HG03354 (cell line): ENCODE measurements at regions not wholly inside any gene's neighbourhood (a gene's known extent, or its start where the extent isn't known, plus 50 kb on each side); places are given as distances from the start of the nearest gene placed in this dataset.
A peak's percentile ranks its signal among the peaks of the same experiment; 100 is the strongest.

ENCODE experiments used
- ATAC-seq: cut with Tn5 transposase; IDR thresholded peaks from one replicate; pipeline ENCODE4 v1.9.1; 2021; ENCODE audit warnings: mild to moderate bottlenecking; ENCODE audit not compliant: unreplicated experiment, poor library complexity, severe bottlenecking

DNA sequence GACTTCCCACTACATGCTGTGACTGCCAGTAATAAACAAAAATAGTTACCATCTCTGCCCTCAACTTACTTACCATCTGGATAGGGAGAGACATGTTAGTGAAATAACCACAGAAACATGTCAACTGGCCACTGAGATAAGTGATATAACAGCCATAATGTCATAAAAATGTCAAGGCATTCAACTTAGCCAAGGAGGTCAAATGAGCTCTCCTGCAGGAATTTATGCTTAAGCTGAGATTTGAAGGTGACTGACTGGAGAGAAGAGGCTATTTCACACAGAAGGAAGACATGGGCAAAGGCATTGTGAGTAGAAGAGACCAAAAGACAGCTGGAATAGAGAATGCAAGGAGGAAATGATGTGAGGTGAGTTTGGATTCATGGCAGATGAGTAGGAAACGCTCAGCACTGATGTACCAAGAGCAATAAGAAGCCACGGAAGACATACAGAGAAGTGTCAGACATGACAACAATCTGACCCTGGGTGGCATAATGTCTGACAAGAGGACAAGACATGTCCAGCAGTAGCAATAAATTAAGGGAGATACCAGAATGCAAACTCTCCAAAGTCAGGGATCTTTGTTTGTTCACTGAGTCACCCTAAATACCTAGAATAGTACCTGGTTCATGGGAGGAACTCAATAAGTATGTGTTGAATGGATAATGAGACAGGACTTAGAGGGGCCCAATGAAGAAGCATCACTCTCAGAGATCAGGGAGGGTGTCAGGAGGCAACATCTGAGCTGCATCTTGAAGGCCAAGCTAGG lies 318.8 kb downstream of the ACTL7B start:
- no peak for ATAC-seq

DNA sequence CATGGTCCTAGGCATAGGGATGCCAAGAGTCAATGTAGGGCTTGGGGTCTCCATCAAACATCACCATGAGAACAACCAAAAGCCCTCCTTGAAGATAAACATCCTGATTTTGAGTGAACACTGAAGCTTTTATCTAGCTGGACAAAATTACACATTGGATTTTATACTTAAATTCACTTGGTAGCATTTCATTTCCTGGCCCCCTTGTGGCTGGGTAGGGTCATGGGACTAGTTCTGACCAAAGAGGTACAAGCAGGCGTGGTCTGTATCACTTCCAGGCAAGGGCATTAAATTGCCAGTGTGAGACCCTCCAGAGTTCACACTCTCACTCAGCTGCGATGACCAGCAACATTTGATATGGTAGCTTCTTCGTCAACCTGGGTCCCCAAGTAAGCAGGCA lies 320.3 kb downstream of the ACTL7B start:
- peak; percentile 78 for ATAC-seq

DNA sequence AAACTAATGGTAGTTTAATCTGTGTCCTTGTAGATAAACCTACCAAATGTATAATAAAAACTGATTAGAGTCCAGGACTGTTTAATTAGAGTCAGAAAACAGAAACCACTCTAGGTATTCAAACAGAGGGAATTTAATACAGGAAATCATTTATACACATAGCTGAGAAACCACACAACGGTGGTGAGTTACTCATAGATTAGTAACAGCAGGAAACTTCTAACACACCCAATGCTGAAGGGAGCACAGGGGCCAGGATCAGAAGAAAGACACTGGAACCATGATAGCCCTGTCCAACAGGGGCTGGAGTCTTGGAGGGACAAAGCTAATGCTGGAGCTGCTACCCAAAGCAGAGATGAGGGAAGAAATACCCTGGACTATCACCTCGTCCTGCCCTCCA lies 321.0 kb downstream of the ACTL7B start:
- ATAC-seq = no peak

DNA sequence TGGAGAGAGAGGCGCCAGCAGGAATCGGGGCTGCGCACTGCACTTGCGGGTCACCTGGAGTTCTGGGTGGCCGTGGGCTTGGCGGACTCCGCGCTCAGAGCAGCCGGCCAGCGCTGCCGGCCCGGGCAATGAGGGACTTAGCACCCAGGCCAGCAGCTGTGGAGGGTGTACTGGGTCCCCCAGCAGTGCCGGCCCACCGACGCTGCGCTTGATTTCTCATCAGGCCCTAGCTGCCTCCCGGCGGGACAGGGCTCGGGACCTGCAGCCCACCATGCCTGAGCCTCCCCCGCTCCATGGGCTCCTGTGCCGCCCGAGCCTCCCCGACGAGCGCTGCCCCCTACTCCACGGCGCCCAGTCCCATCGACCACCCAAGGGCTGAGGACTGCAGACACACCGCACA lies 325.6 kb downstream of the ACTL7B start:
- ATAC-seq = no peak

DNA sequence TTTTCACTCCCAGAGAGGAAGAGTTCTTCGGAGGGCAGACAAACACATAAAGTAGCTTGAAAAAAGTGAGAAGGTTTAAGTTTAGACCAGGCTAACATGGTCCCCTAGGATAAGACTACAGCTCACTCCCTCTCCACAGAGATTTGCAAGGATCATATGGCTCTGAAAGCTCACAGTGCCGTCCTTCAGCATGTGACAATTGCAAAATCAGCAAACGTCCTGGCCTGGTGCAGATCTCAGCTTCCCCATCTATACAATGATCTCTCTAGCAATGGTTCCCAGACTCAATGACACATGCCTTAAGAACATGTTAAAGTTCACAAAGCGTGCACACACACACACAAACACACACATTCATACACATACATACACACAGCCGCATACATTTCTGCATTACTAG lies 327.6 kb downstream of the ACTL7B start:
- ATAC-seq = no peak

DNA sequence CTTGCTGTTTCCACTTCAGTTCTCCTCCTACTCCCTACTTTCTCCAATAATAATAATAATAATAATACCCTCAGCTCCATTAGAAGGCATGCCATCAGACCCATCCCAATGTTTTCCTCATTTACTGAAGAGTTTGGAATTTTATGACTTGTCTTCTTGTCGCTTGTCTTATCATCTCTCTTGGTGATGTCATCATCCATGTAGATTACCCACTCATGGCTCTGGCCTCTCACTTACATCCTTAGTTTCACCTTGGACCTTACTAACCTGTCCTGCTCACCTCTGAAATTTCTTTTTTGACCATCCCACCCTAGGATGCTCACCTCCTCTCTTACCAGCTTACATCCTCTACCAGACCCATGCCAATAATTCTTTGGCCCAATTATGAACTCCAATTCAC lies 329.3 kb downstream of the ACTL7B start:
- ATAC-seq = no peak

DNA sequence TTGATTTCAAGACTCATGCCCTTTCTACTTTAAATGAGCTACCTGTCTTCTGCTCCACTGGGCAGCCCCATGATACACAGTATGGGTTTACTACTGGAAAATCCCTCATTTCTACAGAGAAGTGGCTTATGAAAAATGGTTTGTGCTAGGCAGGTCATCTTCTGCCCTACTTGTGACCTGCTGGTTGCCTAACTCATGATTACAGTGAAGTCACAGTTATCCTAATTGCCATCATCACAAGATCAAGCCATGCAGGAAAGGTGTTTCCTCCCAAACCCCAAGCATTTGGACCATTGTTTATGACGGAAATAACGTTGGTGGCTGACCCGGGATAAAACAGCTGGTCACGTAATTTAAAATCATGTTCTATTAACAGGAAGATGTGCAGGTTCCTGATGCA lies 330.6 kb downstream of the ACTL7B start:
- ATAC-seq = no peak

DNA sequence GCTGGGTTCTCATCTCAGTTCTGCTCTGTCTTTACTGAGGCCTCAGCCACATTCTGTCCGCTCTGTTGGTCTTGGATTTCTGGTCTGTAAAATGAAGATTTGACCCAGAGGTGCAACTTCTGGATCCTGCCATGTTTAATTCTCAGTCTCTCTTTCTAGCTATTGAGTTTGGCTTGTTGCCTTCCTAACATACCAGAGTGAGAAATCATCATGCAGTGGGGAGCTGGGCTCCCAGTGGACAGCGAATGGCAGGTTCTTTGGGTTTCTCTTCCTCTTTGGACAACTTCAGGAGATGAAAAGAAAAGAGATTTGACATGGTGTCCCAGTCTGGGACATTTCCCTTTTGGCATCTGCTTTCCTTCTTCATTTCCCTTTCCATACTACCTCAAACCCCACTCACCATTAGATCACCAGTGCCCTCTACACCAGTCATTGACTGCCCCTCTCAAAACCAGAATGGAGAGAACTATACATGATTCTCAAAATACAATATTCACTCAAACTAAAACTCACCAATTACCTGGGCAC lies 334.7 kb downstream of the ACTL7B start:
- ATAC-seq = no peak

DNA sequence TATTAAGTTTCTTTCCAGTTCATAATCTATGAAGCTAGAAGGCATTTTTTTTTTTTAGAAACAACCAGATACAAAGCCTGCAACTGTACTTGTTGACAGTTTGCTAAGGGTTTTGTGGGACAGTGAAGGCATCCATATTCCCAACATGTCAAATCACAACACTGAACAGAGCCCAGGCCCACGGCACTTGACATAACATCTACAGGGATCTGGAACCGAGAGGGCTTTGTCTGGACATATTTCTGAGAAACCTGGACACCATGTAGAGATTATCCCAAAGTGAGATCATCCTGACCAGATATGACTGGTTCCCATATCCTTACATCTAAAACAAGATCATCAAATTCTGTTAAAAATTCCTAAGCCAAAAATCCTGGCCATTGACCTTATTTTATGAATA lies 336.3 kb downstream of the ACTL7B start:
- ATAC-seq = no peak

DNA sequence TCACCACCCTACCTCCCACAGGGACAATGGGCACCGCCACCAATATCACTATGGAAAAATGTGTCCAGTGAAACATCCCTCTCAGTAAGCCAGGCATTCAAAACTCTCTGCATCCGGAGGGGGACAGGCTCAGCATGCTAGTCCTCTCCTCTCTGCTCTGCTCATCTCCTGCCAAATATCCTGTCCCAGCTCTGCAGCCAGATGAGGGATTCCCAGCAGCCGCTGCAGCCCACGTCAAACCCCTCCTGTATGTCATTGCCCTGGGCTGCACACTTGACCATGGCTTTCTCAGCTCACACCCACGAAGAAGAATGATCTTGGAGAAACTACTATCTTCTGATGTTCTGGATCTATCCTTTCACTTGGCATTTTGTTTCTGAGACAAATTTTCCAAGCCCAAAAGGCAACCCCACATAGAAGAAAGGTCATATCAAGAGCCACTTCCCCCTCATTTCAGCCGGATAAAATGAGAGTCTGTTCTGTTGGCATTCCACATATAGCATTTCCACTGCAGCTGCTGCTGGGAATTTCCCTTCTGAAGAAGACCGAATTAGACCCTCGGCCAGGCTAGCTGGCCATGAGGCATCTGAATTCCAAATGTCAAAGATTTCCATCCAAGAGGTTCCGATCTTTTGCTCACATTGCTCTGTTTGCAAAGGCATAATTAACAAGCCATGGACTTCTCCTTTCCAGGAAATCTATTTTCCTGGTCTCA lies 338.0 kb downstream of the ACTL7B start:
- no peak for ATAC-seq

DNA sequence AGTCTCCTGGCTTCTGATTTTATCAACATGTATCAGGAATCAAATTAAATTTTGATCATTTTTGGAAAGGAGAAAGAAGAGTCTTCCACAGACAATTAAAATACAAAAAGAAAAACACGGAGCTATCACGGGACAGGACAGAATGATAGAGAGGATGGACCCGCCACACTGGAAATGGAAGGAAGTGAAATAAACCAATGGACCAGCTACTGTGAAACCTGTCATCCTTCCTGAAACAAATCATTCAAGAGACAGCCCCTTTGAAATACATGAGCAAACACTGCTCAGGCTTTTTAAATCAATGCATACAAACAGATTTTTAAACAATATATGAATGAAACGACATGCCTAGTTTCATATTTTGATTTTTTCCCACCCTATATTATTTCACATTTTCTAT lies 339.4 kb downstream of the ACTL7B start:
- no peak for ATAC-seq

DNA sequence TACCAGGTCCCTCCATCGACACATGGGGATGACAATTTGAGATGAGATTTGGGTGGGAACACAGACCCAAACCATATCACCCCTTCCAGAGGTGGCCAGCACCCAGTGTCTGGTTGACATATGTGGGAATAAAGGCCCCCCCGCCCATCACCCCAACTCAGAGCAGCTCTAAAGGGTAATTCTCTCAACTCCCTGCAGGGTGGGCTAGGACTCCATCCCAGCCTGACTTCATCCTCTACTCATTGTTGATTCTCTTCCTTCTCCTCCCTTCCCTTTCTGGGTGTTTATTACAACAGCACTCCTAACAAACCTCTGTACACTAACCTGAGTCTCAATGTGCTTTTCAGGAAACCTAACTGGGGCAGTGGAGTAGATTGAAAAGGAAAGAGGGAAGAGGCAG lies 339.9 kb downstream of the ACTL7B start:
- ATAC-seq = no peak

DNA sequence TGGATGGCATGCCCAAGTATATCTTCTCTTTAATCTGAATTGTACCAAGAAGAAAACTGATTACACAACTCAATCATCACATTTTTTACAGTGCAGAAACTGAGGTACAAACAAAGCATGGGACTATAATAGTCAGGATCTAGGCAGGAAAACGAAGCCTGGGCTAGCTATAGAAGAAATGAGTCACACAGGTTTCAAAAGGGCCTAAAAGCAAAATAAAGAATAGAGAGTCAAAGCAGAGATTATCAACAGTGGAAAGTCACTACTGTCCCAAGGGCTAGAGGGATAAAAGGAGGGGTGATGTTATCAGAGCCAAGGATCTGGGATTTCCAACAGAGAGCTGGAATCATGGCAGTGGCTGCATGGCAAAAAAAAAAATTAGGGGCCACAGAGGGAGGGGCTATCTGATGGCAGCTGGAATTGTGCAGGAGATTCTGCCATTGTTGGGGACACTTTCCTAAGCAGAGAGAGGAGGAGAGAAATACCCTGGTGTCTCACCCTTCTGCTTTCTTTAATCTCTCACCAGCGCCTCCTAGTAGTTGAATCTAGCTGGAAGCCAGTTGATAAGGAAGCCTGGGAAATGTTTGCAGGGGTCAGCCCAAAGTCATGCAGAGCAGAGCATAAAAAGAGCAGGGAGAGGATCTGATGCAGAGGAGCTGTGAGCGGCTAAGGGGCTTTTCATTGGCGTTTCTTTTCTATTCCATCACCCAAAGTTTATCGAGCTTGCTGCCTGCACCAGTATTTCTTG lies 343.2 kb downstream of the ACTL7B start:
- no peak for ATAC-seq

DNA sequence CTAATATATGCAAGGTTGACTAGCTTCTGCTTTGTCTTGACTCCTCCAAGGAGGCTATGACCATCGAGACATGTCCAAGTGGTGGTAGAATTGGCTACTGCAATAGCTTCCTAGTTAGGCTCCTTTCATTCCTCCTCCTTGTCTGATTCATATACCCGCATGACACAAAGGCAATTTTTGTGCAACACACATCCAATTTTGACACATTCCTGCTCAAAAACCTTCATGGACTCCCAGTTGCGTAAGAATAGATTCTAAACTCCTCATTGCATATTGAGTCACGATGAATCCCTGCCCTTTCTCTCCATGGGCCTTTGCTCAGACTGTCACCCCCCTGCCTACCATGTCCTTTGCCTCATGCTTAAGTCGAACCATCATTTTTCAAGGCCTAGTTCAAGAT lies 344.5 kb downstream of the ACTL7B start:
- ATAC-seq = no peak

DNA sequence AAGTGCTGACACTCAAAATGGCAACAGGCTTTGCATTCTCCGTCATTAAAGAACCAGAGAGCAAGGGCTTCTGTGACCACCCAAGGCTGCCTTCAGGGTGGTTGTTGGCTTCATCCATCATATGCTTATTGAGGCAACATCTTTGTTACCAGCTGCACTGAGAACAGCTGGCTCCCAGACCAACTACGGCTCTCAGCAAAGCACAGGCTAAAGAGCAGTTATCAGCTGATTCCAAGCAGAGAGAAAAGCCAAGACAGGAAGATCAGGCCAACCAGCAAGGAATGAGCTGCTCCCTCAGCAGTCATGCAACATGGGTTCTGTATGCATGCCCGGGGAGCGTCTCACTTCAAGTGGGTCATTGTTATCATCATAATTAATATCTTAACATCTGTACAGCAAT lies 358.9 kb downstream of the ACTL7B start:
- ATAC-seq = no peak

DNA sequence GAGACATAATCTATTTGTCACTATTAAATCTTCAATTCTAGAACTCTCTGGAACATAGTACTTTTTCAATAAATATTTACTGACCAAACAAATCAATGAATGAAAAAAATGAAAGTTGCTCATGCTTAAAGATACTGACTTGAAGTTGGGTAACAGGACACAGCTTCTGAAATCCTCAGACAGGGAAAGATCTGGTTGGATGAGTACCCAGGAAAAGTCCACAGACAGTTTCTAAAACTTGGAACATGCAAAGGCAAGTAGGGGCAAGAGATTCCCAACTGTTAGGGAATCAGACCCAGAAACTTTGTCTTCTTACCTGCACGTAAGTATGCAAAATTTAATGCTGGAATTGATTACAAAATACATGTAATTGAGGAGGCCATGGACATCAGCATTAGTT lies 366.2 kb downstream of the ACTL7B start:
- ATAC-seq = no peak

DNA sequence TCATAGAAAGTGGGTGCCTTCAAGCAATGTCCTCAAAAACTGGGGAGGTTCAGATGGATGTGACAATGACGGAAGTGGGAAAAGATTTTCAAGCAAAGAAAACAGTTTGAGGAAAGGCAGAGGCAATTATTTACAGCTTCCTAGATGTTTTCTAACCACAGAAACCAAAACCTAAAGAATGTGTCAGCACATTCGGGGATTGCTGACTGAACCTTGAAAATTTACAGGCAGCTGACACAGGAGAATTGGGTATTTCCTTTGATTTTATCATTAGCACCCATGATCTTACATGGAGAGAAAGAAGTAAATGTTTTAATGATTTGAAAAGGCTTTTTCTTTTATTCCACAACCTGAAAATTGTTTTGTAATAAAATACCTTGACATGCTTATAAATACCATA lies 369.0 kb downstream of the ACTL7B start:
- no peak for ATAC-seq

DNA sequence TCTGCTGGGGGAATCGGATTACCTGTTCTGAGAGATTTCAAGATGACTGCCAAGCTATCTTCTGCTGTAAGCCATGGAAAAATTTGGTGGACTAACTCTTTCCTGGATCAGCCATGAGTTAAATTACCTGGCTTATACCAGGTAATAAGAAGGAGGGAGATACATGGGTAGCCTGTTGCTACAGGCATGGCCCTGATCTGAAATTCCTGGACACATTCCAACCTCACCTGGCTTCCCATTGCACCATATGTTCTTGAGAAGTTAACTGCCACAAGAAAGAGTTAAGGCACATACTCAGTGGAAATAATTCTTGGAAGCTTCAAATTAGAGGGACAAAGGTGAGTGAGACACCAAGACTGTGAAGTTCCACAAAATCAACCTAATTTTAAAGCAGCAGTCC lies 371.3 kb downstream of the ACTL7B start:
- ATAC-seq = no peak

DNA sequence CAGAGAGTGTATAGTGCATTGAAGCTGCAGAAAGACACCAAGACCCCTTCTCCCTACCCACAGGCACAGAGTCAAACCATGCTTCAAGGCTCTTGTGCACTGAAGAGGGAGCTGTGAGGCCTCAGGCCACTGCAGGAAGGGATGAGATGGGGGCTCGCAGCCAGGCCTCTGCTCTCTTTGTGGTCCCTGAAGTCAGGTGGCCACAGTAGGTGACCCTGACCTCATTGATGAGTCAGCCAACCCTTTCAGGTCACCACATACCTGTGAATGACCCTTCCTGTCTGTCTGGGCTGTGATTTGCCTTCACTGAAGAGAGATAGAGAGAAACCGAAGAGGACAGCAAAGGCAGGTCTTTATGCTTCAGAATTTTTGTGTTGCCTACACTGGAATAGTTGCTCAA lies 372.1 kb downstream of the ACTL7B start:
- ATAC-seq = no peak

DNA sequence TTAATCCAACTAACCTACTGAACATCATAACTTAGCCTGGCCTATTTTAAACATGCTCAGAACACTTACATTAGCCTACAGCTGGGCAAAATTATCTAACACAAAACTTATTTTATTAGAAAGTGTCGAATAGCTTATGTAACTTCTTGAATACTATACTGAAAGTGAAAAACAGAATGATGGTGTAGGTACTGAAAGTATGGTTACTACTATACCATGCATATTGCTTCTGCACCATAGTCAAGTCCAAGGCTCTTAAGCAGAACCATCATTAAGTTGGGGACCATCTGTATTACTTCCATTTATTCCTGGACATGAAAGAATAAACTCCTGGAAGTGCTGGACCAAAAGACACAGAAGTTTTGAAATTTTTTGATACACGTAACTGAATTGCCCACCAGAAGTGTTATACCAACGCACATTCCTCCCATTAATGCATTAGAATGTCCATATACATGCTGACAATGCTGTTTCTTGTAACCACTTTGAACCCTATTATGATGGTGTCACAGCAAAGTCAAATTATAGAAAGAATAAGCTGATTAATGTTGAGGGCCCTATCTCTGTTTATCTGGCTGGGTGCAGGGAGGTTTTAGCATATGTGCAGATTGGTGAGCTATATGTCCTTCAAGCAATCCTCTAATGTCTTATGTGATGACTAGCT lies 375.7 kb downstream of the ACTL7B start:
- ATAC-seq = peak; percentile 35
